WTC11 (cell line): ENCODE measurements at regions not wholly inside any gene's neighbourhood (a gene's known extent, or its start where the extent isn't known, plus 50 kb on each side); places are given as distances from the start of the nearest gene placed in this dataset.

Experiments
- ATAC-seq: fragments of 200-7000 bp; cut with Tn5 transposase; 2 replicates; pipeline ENCODE4 v1.10.0; 2021; ENCODE audit warnings: mild to moderate bottlenecking, moderate library complexity
- CTCF ChIA-PET: fragments of 300-600 bp; sonication (Branson Sonifier 250); formaldehyde crosslinking; loops from one replicate; lab custom pipeline; 2021; ENCODE audit warnings: antibody characterized with exemption; lab: Charles Lee
- POLR2A ChIA-PET: fragments of 350-600 bp; sonication (Branson Sonifier 250); formaldehyde crosslinking; loops from one replicate; lab custom pipeline; 2021; ENCODE audit warnings: antibody characterized with exemption; lab: Charles Lee
- DNase-seq: peaks from one replicate; pipeline ENCODE4 v3.0.0; 2021; ENCODE audit warnings: low spot score
- H3K27ac Mint-ChIP-seq: 2 replicates; pipeline ENCODE4 v1.8.0; 2021; ENCODE audit warnings: mixed read lengths
- H3K27me3 Mint-ChIP-seq: 2 replicates; pipeline ENCODE4 v1.8.0; 2021; ENCODE audit warnings: low read depth, mild to moderate bottlenecking, moderate library complexity, mixed read lengths
- H3K36me3 Mint-ChIP-seq: 2 replicates; pipeline ENCODE4 v1.8.0; 2021; ENCODE audit warnings: mixed read lengths
- H3K4me1 Mint-ChIP-seq: 2 replicates; pipeline ENCODE4 v1.8.0; 2022; ENCODE audit warnings: mixed read lengths
- H3K4me3 Mint-ChIP-seq: 2 replicates; pipeline ENCODE4 v1.8.0; 2021; ENCODE audit warnings: mild to moderate bottlenecking, moderate library complexity, mixed read lengths
- H3K9me3 Mint-ChIP-seq: 2 replicates; pipeline ENCODE4 v1.8.0; 2021; ENCODE audit warnings: mixed read lengths
- ARID4B ChIP-seq: sonication (generic); formaldehyde crosslinking; IDR thresholded peaks from 2 replicates; pipeline ENCODE4 v1.8.0; 2023; ENCODE audit warnings: missing genetic modification reagents, mild to moderate bottlenecking, borderline replicate concordance
- ATF3 ChIP-seq: sonication (generic); formaldehyde crosslinking; conservative IDR thresholded peaks from 2 replicates; pipeline ENCODE4 v1.8.1; 2022; ENCODE audit warnings: mild to moderate bottlenecking, missing genetic modification reagents
- CDX4 ChIP-seq: fragments of 250-450 bp; sonication (Bioruptor Pico); IDR thresholded peaks from 2 replicates; pipeline ENCODE4 v1.9.0; 2021; ENCODE audit warnings: moderate library complexity, mild to moderate bottlenecking, inconsistent platforms, borderline replicate concordance
- ESRRA ChIP-seq: sonication (generic); formaldehyde crosslinking; IDR thresholded peaks from 2 replicates; pipeline ENCODE4 v1.8.1; 2022; ENCODE audit warnings: mild to moderate bottlenecking, missing genetic modification reagents, borderline replicate concordance
- FOXK1 ChIP-seq: sonication (generic); formaldehyde crosslinking; IDR thresholded peaks from 2 replicates; pipeline ENCODE4 v1.8.0; 2022; ENCODE audit warnings: mild to moderate bottlenecking, moderate library complexity, missing genetic modification reagents
- GABPB1 ChIP-seq: sonication (generic); formaldehyde crosslinking; IDR thresholded peaks from 2 replicates; pipeline ENCODE4 v1.8.1; 2023; ENCODE audit warnings: mild to moderate bottlenecking, missing genetic modification reagents
- KAT7 ChIP-seq: sonication (generic); formaldehyde crosslinking; IDR thresholded peaks from 2 replicates; pipeline ENCODE4 v1.8.1; 2023; ENCODE audit warnings: missing genetic modification reagents, mild to moderate bottlenecking, borderline replicate concordance
- NFE2L1 ChIP-seq: sonication (generic); formaldehyde crosslinking; IDR thresholded peaks from 2 replicates; pipeline ENCODE4 v1.8.1; 2023; ENCODE audit warnings: missing genetic modification reagents
- NR1H2 ChIP-seq: sonication (generic); formaldehyde crosslinking; IDR thresholded peaks from 2 replicates; pipeline ENCODE4 v1.9.0; 2021; ENCODE audit warnings: mild to moderate bottlenecking, moderate library complexity, missing genetic modification reagents
- NR3C1 ChIP-seq: sonication (generic); formaldehyde crosslinking; conservative IDR thresholded peaks from 2 replicates; pipeline ENCODE4 v1.8.1; 2023; ENCODE audit warnings: low read depth, mild to moderate bottlenecking, missing genetic modification reagents
- RELA ChIP-seq: sonication (generic); formaldehyde crosslinking; IDR thresholded peaks from 2 replicates; pipeline ENCODE4 v1.8.1; 2022; ENCODE audit warnings: missing genetic modification reagents, mild to moderate bottlenecking, borderline replicate concordance
- SMAD4 ChIP-seq: sonication (generic); formaldehyde crosslinking; IDR thresholded peaks from 2 replicates; pipeline ENCODE4 v1.8.0; 2022; ENCODE audit warnings: mild to moderate bottlenecking, missing genetic modification reagents
- SP1 ChIP-seq: sonication (generic); formaldehyde crosslinking; conservative IDR thresholded peaks from 2 replicates; pipeline ENCODE4 v1.8.1; 2022; ENCODE audit warnings: missing genetic modification reagents
- USF2 ChIP-seq: sonication (generic); formaldehyde crosslinking; IDR thresholded peaks from 2 replicates; pipeline ENCODE4 v1.8.1; 2023; ENCODE audit warnings: mild to moderate bottlenecking, missing genetic modification reagents, moderate library complexity
- ZNF138 ChIP-seq: sonication (generic); formaldehyde crosslinking; conservative IDR thresholded peaks from 2 replicates; pipeline ENCODE4 v1.8.1; 2022; ENCODE audit warnings: mild to moderate bottlenecking, moderate library complexity, missing genetic modification reagents
- ZNF219 ChIP-seq: sonication (generic); formaldehyde crosslinking; IDR thresholded peaks from 2 replicates; pipeline ENCODE4 v1.8.0; 2023; ENCODE audit warnings: missing genetic modification reagents, mild to moderate bottlenecking, borderline replicate concordance
- ZNF416 ChIP-seq: fragments of 250-450 bp; sonication (Bioruptor Pico); IDR thresholded peaks from 2 replicates; pipeline ENCODE4 v1.9.0; 2021; ENCODE audit warnings: mild to moderate bottlenecking, inconsistent platforms
- TF ChIP-seq, protein P1 (sequence below): fragments of 250-450 bp; sonication (Bioruptor Pico); conservative IDR thresholded peaks from 2 replicates; pipeline ENCODE4 v1.9.0; 2021; ENCODE audit warnings: mild to moderate bottlenecking
- TF ChIP-seq, protein P2 (sequence below): sonication (generic); formaldehyde crosslinking; IDR thresholded peaks from 2 replicates; pipeline ENCODE4 v1.8.0; 2022; ENCODE audit warnings: missing genetic modification reagents
- TF ChIP-seq, protein P3 (sequence below): sonication (generic); formaldehyde crosslinking; IDR thresholded peaks from 2 replicates; pipeline ENCODE4 v1.8.1; 2022; ENCODE audit warnings: low read depth, missing genetic modification reagents, borderline replicate concordance

DNA sequence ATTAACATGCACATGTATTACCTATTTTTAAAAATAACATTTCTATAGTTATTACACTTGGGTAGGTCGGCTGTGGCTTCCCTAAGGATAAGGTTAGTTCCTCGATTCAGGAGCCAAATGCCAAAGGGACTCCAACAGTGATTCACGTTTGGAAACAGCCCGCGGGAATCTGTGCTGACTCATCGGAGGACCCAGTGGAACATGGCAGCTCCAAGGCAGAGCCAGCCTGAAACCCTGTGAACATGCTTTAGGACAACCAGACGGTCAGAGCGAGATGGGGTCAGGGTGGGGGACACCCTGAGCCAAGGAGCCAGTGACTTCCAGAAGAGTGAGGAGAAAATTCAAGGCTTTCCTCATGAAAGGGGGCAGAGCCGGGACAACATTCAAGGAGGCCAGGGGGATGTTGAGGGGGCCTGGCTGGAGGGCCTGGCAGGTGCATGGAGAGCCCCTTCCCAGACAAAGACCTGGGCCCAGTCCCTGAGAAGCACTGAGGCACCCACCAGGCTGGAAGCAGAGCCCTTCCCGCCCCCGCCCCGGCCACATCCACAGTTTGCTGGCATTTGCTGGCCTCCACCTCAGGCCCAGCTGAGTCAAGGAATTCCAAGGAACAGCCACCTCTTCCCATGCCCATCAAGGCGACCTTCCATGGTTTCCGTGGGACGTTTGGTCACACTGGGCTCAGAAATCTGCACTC, 133.2 kb downstream of the SNX5 start:
- Mint-ChIP-seq H3K27ac (peak overlapping the region; percentile 81; the same call in 1 of the 2 replicates), H3K4me1 (peaks cover 30% of the 10 kb centered on the region), H3K36me3 (no peaks in the 10 kb centered on the region), H3K9me3 (peaks cover 5% of the 10 kb centered on the region), H3K4me3 (no peak overlapping the region), H3K27me3 (no peaks in the 10 kb centered on the region)
- no peak for ATAC-seq
- ChIA-PET CTCF (no interaction called here), POLR2A (no interaction called here)
- no peak for DNase-seq
- TF ChIP-seq FOXK1 (CRISPR knock-in tag) (no peak), GABPB1 (no peak), ZNF219 (CRISPR knock-in tag) (no peak), ATF3 (CRISPR knock-in tag) (no peak), SP1 (CRISPR knock-in tag) (no peak), ZNF138 (CRISPR knock-in tag) (no peak), USF2 (CRISPR knock-in tag) (no peak), ZNF416 (CRISPR knock-in tag) (no peak), KAT7 (CRISPR knock-in tag) (no peak), CDX4 (no peak), ARID4B (CRISPR knock-in tag) (no peak), SMAD4 (CRISPR knock-in tag) (no peak), ESRRA (CRISPR knock-in tag) (no peak), RELA (no peak), NR3C1 (no peak), NR1H2 (CRISPR knock-in tag) (no peak), NFE2L1 (CRISPR knock-in tag) (no peak)
- TF ChIP-seq, protein P1, sequence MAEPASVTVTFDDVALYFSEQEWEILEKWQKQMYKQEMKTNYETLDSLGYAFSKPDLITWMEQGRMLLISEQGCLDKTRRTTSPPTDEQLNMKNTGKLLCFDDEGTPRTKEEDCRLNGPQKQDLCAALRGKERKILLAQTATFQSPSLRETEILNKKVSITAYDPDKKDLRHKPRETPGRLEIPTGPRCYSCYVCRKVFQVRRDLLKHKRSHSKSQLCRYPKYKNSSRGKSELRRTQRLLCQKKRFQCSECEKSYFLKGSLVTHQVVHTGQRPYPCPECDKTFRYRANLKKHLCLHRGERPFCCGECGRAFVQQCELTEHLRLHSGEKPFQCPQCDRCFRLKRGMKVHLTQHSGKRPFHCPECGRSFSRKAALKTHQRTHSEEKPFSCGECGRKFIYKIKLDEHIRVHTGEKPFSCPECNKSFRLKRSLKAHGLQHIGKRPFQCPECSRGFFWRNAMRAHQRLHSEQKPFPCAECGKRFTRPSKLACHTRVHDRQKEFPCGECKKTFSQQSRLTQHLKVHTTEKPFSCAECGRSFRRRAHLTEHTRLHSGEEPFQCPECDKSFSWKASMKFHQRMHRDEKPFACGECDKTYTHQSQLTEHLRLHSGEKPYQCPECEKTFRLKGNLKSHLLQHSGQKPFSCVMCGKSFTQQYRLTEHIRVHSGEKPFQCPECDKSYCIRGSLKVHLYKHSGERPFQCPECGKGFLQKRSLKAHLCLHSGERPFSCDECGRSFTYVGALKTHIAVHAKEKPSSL (CRISPR knock-in tag), result no peak
- TF ChIP-seq, protein P2, sequence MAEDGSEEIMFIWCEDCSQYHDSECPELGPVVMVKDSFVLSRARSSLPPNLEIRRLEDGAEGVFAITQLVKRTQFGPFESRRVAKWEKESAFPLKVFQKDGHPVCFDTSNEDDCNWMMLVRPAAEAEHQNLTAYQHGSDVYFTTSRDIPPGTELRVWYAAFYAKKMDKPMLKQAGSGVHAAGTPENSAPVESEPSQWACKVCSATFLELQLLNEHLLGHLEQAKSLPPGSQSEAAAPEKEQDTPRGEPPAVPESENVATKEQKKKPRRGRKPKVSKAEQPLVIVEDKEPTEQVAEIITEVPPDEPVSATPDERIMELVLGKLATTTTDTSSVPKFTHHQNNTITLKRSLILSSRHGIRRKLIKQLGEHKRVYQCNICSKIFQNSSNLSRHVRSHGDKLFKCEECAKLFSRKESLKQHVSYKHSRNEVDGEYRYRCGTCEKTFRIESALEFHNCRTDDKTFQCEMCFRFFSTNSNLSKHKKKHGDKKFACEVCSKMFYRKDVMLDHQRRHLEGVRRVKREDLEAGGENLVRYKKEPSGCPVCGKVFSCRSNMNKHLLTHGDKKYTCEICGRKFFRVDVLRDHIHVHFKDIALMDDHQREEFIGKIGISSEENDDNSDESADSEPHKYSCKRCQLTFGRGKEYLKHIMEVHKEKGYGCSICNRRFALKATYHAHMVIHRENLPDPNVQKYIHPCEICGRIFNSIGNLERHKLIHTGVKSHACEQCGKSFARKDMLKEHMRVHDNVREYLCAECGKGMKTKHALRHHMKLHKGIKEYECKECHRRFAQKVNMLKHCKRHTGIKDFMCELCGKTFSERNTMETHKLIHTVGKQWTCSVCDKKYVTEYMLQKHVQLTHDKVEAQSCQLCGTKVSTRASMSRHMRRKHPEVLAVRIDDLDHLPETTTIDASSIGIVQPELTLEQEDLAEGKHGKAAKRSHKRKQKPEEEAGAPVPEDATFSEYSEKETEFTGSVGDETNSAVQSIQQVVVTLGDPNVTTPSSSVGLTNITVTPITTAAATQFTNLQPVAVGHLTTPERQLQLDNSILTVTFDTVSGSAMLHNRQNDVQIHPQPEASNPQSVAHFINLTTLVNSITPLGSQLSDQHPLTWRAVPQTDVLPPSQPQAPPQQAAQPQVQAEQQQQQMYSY, result no peak
- TF ChIP-seq, protein P3, sequence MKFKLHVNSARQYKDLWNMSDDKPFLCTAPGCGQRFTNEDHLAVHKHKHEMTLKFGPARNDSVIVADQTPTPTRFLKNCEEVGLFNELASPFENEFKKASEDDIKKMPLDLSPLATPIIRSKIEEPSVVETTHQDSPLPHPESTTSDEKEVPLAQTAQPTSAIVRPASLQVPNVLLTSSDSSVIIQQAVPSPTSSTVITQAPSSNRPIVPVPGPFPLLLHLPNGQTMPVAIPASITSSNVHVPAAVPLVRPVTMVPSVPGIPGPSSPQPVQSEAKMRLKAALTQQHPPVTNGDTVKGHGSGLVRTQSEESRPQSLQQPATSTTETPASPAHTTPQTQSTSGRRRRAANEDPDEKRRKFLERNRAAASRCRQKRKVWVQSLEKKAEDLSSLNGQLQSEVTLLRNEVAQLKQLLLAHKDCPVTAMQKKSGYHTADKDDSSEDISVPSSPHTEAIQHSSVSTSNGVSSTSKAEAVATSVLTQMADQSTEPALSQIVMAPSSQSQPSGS (CRISPR knock-in tag), result no peak
